ENCODE measurements at regions not wholly inside any gene's neighbourhood (a gene's known extent, or its start where the extent isn't known, plus 50 kb on each side); places are given as distances from the start of the nearest gene placed in this dataset.
"Not testable (repeated sequence)": the region's sequence is repeated elsewhere in the genome, so short reads cannot be mapped to it uniquely, and the experiment has no call there.

GRCh38 chr7:106713452-106713851 lies 52.5 kb upstream of the CCDC71L start:
- TF ChIP-seq POLR2A, CTCF, POLR2AphosphoS5 (IDR thresholded peaks at IDR 0.05): not testable (repeated sequence)
